ENCODE measurements at regions not wholly inside any gene's neighbourhood (a gene's known extent, or its start where the extent isn't known, plus 50 kb on each side); places are given as distances from the start of the nearest gene placed in this dataset.

GRCh38 chr7:68258609-68259008 is 1262.0 kb downstream of the TYW1 start:
- TF ChIP-seq, protein P1, sequence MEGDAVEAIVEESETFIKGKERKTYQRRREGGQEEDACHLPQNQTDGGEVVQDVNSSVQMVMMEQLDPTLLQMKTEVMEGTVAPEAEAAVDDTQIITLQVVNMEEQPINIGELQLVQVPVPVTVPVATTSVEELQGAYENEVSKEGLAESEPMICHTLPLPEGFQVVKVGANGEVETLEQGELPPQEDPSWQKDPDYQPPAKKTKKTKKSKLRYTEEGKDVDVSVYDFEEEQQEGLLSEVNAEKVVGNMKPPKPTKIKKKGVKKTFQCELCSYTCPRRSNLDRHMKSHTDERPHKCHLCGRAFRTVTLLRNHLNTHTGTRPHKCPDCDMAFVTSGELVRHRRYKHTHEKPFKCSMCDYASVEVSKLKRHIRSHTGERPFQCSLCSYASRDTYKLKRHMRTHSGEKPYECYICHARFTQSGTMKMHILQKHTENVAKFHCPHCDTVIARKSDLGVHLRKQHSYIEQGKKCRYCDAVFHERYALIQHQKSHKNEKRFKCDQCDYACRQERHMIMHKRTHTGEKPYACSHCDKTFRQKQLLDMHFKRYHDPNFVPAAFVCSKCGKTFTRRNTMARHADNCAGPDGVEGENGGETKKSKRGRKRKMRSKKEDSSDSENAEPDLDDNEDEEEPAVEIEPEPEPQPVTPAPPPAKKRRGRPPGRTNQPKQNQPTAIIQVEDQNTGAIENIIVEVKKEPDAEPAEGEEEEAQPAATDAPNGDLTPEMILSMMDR (IDR thresholded peaks at IDR 0.05; ENCODE audit: low read depth, low read length, poor library complexity, severe bottlenecking): no peak
- no peak for TF ChIP-seq EZH2phosphoT487 (IDR thresholded peaks at IDR 0.05; ENCODE audit: borderline replicate concordance, low read length)

Measured in DOHH2 (cell line).